Fibroblast of pulmonary artery (primary cell): ENCODE measurements at regions not wholly inside any gene's neighbourhood (a gene's known extent, or its start where the extent isn't known, plus 50 kb on each side); places are given as distances from the start of the nearest gene placed in this dataset.

Source experiments
- DNase-seq: peaks from one replicate; pipeline ENCODE4 v3.0.0-alpha.2; 2010; ENCODE audit warnings: low read depth
- H3K4me3 ChIP-seq: replicated peaks from 2 replicates; pipeline ENCODE4 v1.5.1; 2011; ENCODE audit warnings: low read depth, mild to moderate bottlenecking, control low read depth, low read length, moderate library complexity
- TF ChIP-seq, protein P1 (sequence below): IDR thresholded peaks from 2 replicates; pipeline ENCODE4 v1.5.1; 2011; ENCODE audit warnings: mild to moderate bottlenecking, control low read depth, low read length, inconsistent platforms; ENCODE audit errors: missing control alignments

DNA sequence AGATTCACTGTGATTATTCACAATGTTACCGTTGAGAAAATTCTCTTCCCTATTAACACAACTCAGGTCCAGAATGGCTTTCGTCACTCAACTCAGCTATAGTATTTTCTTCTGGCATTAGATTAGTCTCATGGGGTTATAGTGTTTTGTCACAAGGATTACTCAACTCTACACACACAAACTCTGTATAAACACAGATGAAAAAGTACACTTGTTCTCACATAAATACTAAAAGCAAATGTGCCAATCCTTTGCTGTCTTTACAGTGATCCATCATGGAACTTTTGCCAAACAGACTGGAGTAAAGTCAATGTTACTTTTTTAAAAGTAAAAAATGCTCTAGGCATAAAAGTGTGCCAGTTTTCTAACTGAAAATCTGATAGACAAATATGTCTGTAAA is 267.6 kb downstream of the RBM43 start:
- TF ChIP-seq, protein P1, sequence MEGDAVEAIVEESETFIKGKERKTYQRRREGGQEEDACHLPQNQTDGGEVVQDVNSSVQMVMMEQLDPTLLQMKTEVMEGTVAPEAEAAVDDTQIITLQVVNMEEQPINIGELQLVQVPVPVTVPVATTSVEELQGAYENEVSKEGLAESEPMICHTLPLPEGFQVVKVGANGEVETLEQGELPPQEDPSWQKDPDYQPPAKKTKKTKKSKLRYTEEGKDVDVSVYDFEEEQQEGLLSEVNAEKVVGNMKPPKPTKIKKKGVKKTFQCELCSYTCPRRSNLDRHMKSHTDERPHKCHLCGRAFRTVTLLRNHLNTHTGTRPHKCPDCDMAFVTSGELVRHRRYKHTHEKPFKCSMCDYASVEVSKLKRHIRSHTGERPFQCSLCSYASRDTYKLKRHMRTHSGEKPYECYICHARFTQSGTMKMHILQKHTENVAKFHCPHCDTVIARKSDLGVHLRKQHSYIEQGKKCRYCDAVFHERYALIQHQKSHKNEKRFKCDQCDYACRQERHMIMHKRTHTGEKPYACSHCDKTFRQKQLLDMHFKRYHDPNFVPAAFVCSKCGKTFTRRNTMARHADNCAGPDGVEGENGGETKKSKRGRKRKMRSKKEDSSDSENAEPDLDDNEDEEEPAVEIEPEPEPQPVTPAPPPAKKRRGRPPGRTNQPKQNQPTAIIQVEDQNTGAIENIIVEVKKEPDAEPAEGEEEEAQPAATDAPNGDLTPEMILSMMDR: no peak
- H3K4me3 ChIP-seq: no peak overlapping the region
- DNase-seq: peak; percentile 62

DNA sequence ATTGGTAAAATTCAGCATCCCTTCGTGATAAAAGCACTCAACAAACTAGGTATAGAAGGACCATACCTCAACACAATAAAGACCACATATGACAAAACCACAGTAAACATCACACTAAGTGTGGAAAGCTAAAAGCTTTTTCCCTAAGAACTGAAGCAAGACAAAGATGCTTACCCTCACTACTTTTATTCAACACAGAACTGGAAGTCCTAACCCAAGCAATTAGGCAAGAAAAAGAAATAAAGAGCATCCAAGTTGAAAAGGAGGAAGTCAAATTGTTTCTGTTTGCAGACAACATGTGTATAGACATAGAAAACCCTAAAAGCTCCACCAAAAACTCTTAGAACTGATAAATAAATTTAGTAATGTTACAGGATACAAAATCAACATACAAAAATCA is 271.7 kb downstream of the RBM43 start:
- TF ChIP-seq, protein P1: no peak
- DNase-seq: no peak
- H3K4me3 ChIP-seq: no peak overlapping the region

DNA sequence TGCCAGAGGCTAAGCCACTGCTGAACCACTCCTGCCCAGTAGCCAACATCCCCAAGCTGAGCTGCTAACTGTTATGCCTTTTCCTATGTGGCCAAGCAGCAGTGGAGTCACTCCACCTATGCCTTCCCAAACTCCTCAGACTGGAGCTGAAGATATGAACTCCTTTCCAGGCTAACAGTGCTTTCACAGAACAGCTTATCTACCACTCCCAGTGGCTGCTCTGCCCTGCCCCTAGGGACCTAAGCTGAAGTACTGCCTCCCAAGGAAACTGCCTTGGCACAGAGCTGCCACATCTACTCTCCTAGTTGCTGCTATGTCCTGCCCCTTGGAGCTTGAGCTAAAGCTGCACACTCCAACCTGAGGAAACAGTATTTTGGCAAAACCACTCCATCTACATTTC is 275.9 kb downstream of the RBM43 start:
- DNase-seq: no peak
- TF ChIP-seq, protein P1: no peak
- no peak overlapping the region for H3K4me3 ChIP-seq

DNA sequence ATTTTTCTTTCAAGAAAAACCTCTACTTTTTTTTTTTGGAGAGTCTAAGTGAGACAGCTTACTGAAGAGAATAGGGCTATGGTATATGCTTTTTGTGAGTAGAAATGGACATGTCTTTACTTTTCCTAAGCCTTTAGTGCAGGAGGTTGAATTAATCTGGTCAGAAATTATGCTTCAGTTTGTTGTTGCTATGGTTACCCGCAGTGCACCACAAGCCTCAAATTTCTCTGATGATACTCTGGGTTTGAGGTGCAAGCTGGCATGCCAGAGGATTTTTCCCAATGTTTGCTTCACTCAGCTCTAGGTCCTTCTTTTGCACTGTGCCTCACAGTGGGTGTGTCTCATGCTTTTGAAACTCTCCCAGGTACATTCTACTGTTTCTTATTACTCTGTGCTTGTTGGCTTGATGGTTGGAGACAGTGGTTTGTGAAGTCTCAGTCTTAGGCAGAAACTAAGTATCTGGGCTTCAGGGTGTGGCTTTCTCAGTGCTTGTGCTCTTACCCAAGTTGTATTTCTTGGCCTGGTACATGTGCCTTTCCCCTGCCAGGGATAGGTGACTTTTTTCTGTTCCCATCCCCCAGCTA is 278.3 kb downstream of the RBM43 start:
- TF ChIP-seq, protein P1: no peak
- no peak for DNase-seq
- no peak overlapping the region for H3K4me3 ChIP-seq

DNA sequence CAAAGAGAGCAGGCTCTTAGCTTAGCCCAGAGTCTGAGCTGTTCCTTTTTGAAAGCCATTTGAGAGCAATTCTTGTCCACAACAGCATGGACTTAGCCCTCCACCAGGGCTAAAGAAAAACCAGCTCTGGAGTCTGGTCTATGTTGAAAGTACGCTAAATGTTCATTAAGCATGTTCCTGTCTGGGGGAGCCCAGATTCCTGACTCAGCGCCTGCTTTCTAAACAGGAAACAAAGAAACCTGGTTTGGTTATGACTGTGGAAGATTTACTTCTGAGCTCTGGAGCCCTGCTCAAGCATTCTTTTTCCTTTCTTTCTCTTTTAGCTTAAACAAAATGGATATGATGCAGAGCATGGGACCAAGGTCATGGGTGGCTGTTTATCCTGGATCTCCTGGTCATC is 279.8 kb downstream of the RBM43 start:
- TF ChIP-seq, protein P1: no peak
- peak; percentile 31 for DNase-seq
- H3K4me3 ChIP-seq: no peak overlapping the region

DNA sequence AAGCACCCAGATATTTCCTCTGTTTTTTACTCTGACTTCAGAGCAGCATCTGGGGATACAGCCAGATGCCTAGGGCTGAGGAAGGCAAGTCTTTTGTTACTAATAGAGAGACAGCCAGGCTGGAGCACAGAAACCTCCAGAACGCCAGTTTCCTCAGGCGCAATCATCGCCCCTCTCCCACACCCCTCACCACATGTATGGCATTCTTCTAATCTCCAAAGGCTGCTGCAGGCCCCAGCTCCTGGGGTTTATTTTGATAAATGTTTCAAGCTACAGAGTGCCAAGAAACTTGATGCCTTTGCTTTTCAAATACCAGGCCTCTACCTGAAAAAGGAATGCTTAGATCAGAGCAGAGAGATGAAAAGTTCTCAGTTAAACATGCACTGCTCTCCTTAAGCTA is 283.6 kb downstream of the RBM43 start:
- TF ChIP-seq, protein P1: no peak

DNA sequence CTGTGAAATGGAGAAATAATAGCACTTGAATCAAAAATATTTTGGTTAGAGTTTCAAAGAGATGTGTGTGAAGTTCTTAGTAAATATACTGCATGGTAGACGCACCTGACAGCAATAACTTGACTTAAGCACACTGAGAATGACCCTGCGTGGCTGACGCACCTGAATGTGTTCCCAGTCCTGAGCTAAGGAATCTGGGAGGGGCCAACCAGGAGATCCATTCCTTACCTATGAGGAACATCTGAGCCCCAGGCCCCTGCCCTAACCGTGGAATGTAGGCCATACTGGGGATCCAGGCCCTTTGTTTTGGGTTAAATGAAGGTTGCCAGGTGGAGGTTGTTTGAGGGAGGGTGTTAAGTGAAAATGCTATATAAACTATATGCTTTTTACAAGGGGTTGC is 284.4 kb downstream of the RBM43 start:
- H3K4me3 ChIP-seq: no peak overlapping the region

More for the DNA sequence above, 283.6 kb downstream of the RBM43 start:
- no peak overlapping the region for H3K4me3 ChIP-seq
- DNase-seq: no peak

More for the DNA sequence above, 284.4 kb downstream of the RBM43 start:
- no peak for DNase-seq
- TF ChIP-seq, protein P1: no peak
